Epidermal melanocyte (primary cell): ENCODE measurements at regions not wholly inside any gene's neighbourhood (a gene's known extent, or its start where the extent isn't known, plus 50 kb on each side); places are given as distances from the start of the nearest gene placed in this dataset.
"Not testable (repeated sequence)": the region's sequence is repeated elsewhere in the genome, so short reads cannot be mapped to it uniquely, and the experiment has no call there.

Experiments
- DNase-seq: peaks from one replicate; pipeline ENCODE4 v3.0.0; 2011; ENCODE audit warnings: low spot score; ENCODE audit not compliant: insufficient read length

- no peak for DNase-seq
Measured at GRCh38 chr10:23493711-23494110, 54.8 kb downstream of the OTUD1 start.

GRCh38 chr10:23496727-23497126 lies 57.9 kb downstream of the OTUD1 start:
- DNase-seq, result no peak

GRCh38 chr10:23499372-23500132 lies 60.7 kb downstream of the OTUD1 start:
- DNase-seq, result no peak

- DNase-seq, result no peak
Measured at GRCh38 chr10:23505797-23506465, 67.1 kb downstream of the OTUD1 start.

GRCh38 chr10:23512355-23513058 lies 73.6 kb downstream of the OTUD1 start:
- no peak for DNase-seq

- not testable (repeated sequence) for DNase-seq
Measured at GRCh38 chr10:23513621-23514020, 74.7 kb downstream of the OTUD1 start.

GRCh38 chr10:23514321-23514720 lies 75.4 kb downstream of the OTUD1 start:
- DNase-seq, result no peak

- no peak for DNase-seq
Measured at GRCh38 chr10:23516530-23516929, 77.7 kb downstream of the OTUD1 start.

GRCh38 chr10:23517155-23517554 lies 78.3 kb downstream of the OTUD1 start:
- no peak for DNase-seq

GRCh38 chr10:23521735-23522134 lies 82.9 kb downstream of the OTUD1 start:
- no peak for DNase-seq

- no peak for DNase-seq
Measured at GRCh38 chr10:23522345-23522744, 83.5 kb downstream of the OTUD1 start.

GRCh38 chr10:23523251-23523650 lies 84.4 kb downstream of the OTUD1 start:
- DNase-seq, result no peak

- DNase-seq, result no peak
Measured at GRCh38 chr10:23525406-23525805, 86.5 kb downstream of the OTUD1 start.

GRCh38 chr10:23528419-23528818 lies 89.5 kb downstream of the OTUD1 start:
- DNase-seq, result no peak

- no peak for DNase-seq
Measured at GRCh38 chr10:23529625-23530024, 90.8 kb downstream of the OTUD1 start.

- DNase-seq, result no peak
Measured at GRCh38 chr10:23530079-23530478, 91.2 kb downstream of the OTUD1 start.

GRCh38 chr10:23533212-23533611 lies 94.3 kb downstream of the OTUD1 start:
- DNase-seq, result no peak

GRCh38 chr10:23534326-23534725 lies 95.5 kb downstream of the OTUD1 start:
- no peak for DNase-seq

- DNase-seq, result no peak
Measured at GRCh38 chr10:23534761-23535160, 95.9 kb downstream of the OTUD1 start.

- DNase-seq, result no peak
Measured at GRCh38 chr10:23535381-23535780, 96.5 kb downstream of the OTUD1 start.

- DNase-seq, result no peak
Measured at GRCh38 chr10:23538968-23539367, 100.1 kb downstream of the OTUD1 start.

GRCh38 chr10:23540401-23541030 lies 101.6 kb downstream of the OTUD1 start:
- DNase-seq, result no peak
